ENCODE measurements at regions not wholly inside any gene's neighbourhood (a gene's known extent, or its start where the extent isn't known, plus 50 kb on each side); places are given as distances from the start of the nearest gene placed in this dataset.

DNA sequence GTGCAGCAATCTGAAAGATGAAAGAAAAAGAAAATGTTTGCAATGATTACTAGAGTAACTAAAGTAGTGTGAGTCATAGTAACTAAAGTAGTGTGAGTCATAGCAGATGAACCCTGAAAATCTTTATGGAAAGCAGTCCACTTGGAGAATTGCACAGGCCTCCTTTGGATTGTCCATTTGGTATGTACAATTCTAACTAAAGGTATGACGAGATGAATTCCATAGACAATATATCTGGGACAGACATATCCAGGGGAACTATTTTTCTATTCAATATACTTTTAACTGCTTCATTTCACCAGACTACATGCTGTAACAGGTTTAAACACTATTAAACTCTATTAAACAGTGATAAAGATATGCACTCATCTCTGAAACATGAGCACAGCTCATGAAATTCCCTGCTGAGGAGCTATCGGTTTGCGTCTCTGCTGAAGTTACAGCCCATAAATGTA, 798.7 kb downstream of the PCDH7 start:
- TF ChIP-seq, protein P1, sequence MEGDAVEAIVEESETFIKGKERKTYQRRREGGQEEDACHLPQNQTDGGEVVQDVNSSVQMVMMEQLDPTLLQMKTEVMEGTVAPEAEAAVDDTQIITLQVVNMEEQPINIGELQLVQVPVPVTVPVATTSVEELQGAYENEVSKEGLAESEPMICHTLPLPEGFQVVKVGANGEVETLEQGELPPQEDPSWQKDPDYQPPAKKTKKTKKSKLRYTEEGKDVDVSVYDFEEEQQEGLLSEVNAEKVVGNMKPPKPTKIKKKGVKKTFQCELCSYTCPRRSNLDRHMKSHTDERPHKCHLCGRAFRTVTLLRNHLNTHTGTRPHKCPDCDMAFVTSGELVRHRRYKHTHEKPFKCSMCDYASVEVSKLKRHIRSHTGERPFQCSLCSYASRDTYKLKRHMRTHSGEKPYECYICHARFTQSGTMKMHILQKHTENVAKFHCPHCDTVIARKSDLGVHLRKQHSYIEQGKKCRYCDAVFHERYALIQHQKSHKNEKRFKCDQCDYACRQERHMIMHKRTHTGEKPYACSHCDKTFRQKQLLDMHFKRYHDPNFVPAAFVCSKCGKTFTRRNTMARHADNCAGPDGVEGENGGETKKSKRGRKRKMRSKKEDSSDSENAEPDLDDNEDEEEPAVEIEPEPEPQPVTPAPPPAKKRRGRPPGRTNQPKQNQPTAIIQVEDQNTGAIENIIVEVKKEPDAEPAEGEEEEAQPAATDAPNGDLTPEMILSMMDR (IDR thresholded peaks at IDR 0.05), result no peak
- no peak for TF ChIP-seq POLR2AphosphoS5 (IDR thresholded peaks at IDR 0.05)
- no peak for TF ChIP-seq EP300 (IDR thresholded peaks at IDR 0.05)
